GM19438 (cell line): ENCODE measurements at regions not wholly inside any gene's neighbourhood (a gene's known extent, or its start where the extent isn't known, plus 50 kb on each side); places are given as distances from the start of the nearest gene placed in this dataset.

Source experiments
- ATAC-seq: cut with Tn5 transposase; IDR thresholded peaks from one replicate; pipeline ENCODE4 v1.9.1; 2021; ENCODE audit warnings: low read depth; ENCODE audit not compliant: unreplicated experiment

DNA sequence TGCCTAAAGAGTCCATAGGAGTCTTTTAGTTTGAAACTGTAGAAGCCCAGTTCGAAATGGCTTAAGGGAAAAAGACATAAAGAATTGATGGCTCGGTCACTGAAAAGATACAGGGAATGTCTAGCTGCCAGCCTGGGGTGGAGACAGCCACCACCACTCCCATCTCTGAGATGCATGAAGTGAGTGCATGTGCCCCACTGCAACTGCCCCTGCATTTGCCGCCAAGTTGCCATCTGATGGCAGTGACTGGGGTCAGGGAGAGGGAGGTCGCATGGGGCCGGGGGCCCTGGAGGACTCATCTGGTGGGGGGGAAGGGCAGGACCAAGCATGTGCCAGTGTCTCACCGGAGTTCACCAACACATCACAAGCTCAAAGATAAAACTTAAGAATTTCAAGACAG is 385.8 kb upstream of the SULF2 start:
- no peak for ATAC-seq

DNA sequence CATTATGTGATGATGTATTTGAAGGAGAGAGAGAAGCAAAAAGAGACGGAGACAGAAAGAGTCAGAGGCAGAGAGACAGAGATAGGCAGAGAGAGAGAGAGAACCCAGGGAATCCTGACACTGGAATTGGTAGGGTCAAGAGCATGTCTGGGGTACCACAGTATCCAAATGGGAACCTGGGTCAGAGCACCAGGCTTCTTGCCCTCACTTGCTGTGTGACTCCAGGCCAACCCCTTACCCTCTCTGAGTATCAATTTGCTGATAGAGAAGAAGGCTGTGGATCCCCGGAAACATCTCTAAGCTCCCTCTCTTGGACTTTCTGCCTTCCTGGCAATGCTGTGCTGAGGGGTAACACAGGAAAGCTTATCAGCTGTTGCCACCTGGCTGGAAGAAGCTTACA is 385.3 kb upstream of the SULF2 start:
- no peak for ATAC-seq

DNA sequence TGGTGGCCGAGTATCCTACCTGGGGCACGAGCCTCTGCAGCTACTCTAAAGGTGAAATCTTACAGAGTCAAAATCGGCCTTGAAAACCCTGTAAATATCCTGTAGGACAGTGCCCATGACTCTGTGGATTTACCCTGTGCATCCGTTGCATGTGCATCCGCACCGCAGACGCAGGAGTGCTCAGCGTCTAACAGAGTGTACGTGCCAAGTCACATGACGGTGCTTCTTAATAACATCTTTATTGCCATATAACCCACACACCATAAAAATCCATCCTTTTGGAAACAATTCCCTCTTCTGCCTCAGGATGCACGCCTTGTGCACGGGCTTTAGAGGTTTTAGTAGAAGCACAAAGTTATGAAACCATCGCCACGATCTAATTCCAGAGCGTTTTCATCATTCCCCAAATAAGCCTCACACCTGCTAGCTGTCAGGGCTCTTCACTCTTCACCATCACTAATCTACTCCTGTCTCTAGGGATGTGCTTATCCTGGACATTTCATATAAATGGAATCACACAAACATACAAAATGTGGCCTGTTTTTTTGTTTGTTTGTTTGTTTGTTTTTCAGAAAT is 384.5 kb upstream of the SULF2 start:
- no peak for ATAC-seq

DNA sequence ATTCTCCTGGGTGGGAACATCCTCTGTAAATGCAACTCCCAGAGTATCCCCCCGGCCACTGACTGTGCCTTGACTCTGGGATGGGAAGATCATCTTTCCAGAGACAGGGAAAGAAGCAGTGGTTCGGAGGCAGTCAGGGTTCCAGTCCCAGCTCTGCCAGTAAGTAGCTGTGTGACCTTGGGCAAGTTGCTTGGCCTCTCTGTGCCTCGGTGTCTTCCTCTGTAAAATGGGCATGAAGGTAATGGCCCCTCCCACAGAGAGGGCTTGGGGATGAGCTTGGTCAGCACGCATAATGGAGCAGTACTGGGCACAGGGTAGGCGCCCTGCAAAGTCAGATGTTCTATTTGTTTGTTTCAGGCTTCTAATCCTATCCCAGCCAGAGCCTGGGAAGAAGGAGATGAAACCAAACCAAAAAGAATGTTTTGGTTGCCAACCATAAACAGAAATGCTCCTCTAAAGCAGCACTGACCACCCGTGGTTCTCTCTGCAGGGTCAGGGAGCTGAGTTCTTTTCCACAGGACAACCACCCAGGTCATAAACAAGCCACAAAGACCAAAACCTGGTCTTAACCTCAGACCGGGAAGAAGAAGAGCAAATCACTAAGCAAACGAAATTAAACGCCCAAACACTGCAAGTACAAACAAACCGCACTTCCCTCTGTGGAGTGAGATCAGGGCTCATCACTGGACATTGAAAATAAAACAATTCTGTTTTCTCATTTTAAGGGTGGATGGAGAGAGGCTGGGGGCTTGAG is 381.0 kb upstream of the SULF2 start:
- ATAC-seq: no peak

DNA sequence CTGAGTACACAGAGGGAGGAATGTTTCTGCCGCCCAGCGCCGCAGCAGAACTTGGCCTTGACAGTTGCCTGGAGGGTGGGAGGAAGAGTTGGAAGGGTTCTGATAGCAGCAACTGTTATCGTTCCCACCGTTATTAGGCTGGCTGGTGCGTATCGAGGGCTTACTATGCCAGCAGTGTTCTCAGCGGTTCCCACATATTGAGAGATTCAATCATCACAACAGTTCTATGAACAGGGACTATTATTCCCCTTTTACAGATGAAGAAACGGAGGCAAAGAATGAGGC is 380.1 kb upstream of the SULF2 start:
- ATAC-seq: no peak

DNA sequence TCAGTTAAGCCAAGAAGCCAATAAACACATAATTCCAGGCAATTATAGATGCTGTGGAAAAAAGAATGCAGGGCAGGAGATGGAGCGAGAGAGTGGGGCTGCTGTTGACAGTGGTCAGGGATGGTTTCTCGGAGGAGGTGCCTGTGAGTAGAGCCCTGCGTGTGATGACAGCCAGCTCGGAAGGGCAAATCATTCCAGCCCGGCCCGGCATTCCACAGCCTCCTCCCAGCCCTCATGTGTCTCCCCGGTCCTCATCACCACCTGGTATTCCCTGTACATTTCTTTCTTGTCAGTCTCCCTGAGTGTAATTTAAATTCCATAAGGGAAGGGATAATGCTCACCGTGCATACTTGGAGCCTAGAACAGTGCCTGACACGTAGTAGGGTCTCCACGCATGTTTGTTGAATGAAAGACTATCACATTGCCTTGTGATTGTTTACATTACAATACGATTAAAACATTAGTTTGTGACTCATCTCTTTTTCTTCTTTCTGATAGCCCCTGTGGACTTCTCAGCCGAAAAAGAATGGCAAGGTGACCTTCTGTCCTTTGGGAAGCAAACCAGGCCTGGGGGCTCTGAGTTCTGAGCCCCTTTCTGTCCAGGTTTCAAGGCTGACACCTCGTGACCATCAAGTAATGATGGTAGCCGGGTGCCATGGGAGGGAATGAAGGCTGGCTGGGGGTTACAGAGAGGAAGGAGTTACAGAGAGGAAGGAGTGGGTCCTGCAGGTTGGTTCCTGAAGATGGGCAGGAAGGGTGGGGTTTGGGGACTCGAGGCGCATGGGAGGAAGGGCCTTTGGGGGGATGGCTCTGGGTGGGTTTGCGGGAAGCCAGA is 379.5 kb upstream of the SULF2 start:
- no peak for ATAC-seq

DNA sequence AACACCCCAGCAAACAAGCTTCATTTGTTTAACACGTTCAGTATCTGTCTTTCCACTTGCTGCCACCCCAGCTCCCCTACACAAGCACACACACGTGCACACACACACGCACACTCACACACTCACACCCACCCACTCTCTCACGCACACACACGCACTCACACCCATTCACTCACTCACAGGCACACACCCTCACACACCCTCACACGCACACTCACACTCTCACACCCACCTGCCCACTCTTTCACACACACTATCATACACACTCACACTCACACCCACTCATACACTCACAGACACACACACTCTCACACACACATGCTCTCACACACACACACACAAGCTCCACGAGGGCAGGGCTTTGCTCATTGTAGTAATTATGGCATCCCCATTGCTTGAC is 378.8 kb upstream of the SULF2 start:
- ATAC-seq: no peak

DNA sequence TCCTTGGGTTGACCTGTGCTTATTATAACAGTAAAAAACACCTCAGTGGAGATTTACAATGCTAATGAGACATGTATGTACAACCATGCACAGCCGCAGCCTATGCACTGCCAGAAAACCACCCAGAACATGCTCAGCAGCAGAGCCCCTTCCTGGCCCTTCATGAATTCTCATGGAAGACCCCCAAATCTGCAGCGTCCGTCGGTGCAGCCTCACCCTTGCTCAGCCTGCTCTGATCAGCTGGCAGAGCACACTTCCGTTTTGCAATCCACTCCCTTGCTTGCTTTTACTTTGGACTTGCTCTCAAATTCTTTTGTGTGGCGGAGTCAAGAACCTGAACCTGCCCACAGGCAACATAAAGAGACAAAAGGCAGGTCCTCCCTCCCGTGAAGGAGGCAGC is 378.2 kb upstream of the SULF2 start:
- ATAC-seq: no peak

DNA sequence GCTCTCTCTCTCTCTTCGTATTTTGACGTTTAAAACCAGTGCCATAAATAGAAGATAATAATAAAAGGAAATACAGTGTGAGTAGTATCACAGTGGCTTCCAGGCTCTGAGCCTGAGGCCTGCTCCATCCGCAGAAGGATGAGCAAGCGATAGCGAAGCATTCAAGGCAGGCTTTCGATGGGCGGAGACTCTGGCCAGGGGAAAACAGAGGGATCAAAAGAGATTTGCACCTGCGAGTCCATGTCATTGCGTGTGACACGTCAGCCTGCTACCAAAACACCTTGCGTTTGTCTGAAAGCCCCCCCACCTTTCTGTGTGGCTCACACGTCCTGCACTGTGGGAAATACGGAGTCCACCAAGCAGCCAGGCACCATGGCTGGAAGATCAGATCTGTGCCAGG is 377.3 kb upstream of the SULF2 start:
- no peak for ATAC-seq

DNA sequence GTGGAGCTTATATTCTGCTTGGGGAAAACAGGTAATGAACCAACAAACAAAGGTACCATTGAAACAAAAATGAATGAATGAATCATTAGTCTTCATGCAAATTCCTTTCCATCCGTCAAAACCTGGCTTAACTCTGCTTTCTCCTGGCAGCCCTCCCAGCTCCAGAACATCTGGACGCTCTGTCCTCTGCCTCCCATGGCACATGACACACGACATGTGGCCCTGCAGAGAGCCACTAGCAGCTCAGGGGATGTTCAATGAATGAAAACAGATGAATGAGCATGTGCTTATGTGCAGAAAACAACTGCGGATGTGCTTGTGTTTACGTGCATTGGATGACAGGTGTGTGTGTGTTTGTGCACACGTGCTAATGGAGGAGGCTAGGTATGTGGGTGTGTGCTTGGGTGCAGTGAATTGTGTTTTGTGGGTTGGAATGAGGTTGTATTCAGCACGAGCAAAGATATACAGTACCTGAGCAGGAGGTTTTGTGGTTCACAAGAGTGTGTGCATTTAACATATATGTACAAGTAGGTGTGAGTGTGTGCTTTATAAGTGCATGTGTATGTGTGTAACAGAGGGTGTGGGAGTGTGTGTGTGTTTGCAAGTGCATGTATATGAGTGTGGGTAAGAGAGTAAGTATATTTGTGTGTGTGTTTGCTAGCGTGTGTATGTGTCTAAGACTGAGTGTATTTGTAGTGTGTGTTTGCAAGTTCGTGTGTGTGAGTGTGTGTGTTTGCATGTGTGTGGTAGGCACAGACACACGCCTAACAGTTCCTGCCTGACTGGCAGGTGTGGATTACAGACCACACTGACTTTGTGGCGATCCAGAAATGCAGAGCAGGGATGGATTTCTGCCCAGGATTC is 374.1 kb upstream of the SULF2 start:
- no peak for ATAC-seq

DNA sequence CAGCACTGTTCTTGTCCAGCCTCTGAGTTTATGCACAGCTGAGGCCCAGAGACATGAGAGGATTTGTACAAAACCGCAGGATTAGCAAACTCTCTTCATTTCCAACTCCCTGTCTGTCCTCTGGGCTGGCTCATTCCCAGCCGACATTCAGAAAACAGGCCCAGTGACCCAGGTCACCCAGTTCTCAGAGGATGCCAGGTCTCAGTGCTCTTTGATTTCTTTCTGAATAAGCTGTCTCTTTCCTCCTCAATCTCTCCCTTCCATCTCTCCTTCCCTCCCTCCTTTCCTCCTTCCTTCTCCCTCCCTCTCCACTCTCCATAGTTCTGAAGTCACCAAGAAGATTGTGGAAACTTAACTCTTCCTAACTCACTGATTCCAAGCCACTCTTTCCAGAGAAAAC is 372.7 kb upstream of the SULF2 start:
- ATAC-seq: no peak

DNA sequence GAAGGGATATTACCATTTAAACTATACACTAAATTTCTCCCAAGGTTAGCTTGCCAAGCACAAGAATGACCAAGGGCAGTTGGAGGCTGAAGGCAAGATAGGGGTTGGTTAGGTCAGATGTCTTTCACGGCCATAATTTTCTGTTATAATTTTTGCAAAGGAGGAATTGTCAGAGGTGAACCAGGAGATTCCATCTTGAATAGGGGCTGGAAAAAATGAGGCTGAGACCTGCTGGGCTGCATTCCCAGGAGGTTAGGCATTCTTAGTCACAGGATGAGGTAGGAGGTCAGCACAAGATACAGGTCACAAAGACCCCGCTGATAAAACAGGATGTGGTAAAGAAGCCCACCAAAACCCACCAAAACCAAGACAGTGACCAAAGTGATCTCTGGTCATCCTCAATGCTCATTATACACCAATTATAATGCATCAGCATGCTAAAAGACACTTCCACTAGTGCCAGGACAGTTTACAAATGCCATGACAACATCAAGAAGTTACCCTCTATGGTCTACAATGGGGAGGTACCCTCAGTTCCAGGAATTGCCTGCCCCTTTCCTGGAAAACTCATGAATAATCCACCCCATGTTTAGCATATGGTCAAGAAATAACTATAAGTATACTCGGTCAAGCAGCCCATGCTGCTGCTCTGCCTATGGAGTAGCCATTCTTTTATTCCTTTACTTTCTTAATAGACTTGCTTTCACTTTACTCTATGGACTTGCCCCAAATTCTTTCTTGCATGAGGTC is 371.8 kb upstream of the SULF2 start:
- ATAC-seq: no peak

DNA sequence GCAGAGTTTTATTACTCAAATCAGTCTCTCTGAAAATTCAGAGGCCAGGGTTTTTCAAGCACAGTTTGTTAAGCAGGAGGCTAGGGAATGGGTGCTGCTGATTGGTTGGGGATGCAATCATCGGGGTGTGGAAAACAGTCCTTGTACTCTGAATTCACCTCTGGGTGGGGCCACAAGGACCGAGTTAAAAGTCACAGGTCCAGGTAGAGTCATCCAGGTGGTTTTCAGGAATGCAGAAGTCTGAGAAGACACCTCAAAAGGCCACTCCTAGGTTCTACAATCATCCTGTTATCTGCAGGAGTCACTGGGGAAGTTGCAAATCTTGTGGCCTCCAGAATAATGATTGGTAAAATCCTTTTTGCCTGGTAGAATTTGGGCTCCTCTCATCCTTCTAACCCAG is 371.2 kb upstream of the SULF2 start:
- ATAC-seq: no peak

DNA sequence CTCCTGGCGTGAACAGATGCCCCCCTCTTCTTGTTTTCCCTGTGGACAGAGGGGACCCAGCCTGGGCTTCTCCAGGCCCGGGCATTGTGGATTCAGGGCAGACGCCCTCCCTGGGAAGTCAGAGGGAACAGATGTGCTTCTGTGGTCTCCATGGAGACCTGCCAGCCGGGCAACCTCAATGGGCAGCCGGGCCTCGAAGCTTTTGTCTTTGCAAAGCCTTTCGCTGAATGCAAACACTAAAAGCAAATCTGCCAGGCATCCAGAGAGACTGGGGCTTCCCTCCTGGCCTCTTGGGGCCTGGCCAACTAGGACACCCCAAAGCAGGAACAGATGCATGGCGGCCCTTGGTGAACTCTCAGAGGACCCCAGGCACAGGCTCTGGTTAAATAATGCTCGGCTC is 370.0 kb upstream of the SULF2 start:
- no peak for ATAC-seq

DNA sequence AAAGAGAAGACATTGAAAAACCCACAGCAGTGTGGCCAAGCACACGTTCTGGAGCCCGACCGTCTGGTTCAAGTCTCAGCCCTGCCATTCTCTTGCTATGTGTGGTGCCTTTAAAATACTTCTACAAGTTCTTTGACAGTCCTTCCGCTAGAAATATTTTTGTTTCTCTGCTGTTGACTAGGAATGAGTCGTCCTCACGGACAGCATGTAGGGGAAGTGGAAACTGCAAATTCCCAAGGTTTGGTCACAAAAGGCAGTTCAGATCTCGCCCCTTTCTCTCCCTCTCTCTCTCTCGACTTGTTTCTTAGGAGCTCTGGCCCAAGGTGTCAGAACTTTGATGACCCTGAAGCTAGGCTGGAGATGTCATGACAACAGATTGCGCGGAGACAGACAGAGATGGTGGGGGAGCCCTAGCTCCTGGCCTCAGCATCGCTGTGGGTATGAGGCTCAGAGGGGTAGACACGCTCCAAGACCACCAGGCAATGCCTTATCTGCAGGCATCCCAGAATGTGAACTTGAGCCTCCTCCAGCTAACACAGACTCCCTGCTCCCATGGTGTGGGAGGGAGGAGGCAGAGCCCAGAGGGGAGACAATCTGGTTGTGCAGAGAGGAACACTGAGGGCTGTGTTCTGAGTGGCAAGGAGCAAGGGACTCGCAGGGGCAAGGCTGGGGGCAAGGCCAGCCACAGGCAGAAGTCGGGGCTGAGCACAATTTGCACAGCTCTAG is 368.9 kb upstream of the SULF2 start:
- ATAC-seq: no peak

DNA sequence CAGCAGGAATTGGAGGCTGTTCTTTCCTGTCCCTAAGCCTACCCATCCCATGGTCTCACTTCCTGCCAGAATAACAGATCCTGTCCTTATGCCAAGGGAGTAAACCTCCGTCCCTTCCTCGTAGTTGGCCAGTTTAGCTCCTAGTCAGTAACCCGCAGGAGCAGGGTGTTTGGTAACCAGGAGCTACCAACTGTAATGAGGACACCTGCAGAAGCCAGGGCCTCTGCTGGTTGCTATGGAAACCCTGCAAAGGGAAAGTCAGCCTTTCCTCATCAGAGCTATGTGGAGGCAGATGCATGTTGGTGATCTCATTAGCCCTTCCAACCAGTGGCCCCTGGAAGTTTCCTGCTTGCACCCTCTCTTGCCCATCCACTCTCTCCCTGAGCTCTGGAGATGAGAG is 368.2 kb upstream of the SULF2 start:
- no peak for ATAC-seq

DNA sequence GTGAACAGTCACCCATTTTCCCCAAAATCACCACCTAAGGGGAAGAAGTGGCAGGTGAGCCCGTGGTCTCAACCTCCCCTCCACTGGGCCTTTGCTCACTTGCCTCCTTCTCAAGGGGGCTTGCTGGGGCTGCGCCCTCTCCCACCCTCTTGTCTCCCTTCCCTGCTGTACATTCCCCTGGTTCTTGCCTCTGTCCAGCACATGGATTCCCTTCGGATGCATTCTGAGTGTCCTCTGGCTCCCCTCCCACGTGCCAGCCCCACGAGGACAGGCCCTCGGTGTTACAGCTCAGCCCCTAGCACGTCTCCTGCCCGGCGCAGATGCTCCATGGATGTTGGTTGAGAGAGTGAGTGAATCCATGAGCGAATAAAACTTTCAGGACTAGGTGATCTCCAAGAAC is 367.8 kb upstream of the SULF2 start:
- no peak for ATAC-seq

DNA sequence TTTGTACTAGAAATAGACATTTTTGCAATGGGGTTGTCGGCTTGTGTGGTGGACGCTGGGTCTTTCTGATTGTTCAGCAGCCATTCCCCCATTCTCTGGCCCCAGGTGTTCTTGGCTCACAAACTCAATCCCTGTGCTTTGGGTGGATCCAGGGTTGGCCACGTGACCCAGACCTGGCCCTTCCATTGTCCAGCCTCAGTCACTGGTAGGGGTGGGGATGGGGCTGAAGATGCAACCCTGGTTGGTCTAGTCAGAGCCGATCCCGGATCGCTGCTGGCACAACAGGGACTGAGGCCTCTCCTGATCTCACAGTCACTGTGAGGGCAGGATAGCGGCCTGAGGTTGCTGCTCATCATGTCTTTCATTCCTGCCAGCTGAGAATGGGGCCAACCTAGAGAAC is 365.3 kb upstream of the SULF2 start:
- no peak for ATAC-seq

DNA sequence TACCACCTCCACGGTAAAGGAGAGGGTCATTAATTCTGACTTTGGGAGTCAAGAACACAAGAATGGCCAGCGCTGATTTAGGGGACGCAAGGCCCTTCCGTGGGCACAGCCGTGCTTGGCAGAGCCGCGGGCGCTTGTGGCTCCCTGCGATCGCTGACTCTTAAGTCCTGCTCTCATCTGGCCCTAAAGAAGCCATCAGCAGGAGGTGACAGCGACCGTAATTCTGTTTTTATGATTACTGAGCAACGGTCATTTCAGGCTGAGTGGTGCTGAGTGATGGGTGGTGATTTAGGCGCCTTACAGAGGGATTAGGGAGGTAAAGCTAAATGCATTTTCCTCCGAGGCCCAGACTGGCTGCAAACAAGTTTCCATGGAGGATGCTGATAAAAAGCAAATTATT is 364.6 kb upstream of the SULF2 start:
- no peak for ATAC-seq
